Nephron progenitor cell (in vitro differentiated cells): ENCODE measurements at regions not wholly inside any gene's neighbourhood (a gene's known extent, or its start where the extent isn't known, plus 50 kb on each side); places are given as distances from the start of the nearest gene placed in this dataset.

Experiments used
- DNase-seq: peaks from one replicate; pipeline ENCODE4 v3.0.0; 2021
- H3K27ac Mint-ChIP-seq: 2 replicates; pipeline ENCODE4 v1.8.0; 2021; ENCODE audit warnings: mild to moderate bottlenecking, moderate library complexity, mixed read lengths
- H3K27me3 Mint-ChIP-seq: 2 replicates; pipeline ENCODE4 v1.8.0; 2021; ENCODE audit warnings: mild to moderate bottlenecking, low read depth, mixed read lengths; ENCODE audit not compliant: poor library complexity
- H3K36me3 Mint-ChIP-seq: 2 replicates; pipeline ENCODE4 v1.8.0; 2021; ENCODE audit warnings: low read depth, mixed read lengths
- H3K4me1 Mint-ChIP-seq: 2 replicates; pipeline ENCODE4 v1.8.0; 2021; ENCODE audit warnings: mixed read lengths
- H3K4me3 Mint-ChIP-seq: 2 replicates; pipeline ENCODE4 v1.8.0; 2021; ENCODE audit warnings: mild to moderate bottlenecking, moderate library complexity, mixed read lengths
- H3K9me3 Mint-ChIP-seq: 2 replicates; pipeline ENCODE4 v1.8.0; 2021; ENCODE audit warnings: mild to moderate bottlenecking, moderate library complexity, mixed read lengths
- CTCF ChIP-seq: fragments of 200-600 bp; sonication (generic); IDR thresholded peaks from 2 replicates; pipeline ENCODE4 v1.5.0; 2021; ENCODE audit warnings: antibody characterized with exemption

- Mint-ChIP-seq H3K27me3 (peaks cover 4% of the 10 kb centered on the region), H3K36me3 (no peaks in the 10 kb centered on the region), H3K4me1 (peaks cover 5% of the 10 kb centered on the region), H3K9me3 (no peaks in the 10 kb centered on the region), H3K4me3 (no peak overlapping the region), H3K27ac (no peak overlapping the region)
- DNase-seq, result no peak
- no peak for TF ChIP-seq CTCF
Observed at GRCh38 chr2:158021226-158021625, 80.5 kb upstream of the UPP2 start.

GRCh38 chr2:158015428-158016076 is 86.1 kb upstream of the UPP2 start:
- no peak for TF ChIP-seq CTCF
- DNase-seq, result no peak
- Mint-ChIP-seq H3K27ac (no peak overlapping the region), H3K36me3 (no peaks in the 10 kb centered on the region), H3K4me3 (no peak overlapping the region), H3K27me3 (peaks cover 4% of the 10 kb centered on the region), H3K9me3 (no peaks in the 10 kb centered on the region), H3K4me1 (peaks cover 17% of the 10 kb centered on the region)

- Mint-ChIP-seq H3K9me3 (peaks cover 4% of the 10 kb centered on the region), H3K4me1 (peaks cover 17% of the 10 kb centered on the region), H3K36me3 (no peaks in the 10 kb centered on the region), H3K27me3 (peaks cover 4% of the 10 kb centered on the region), H3K4me3 (no peak overlapping the region), H3K27ac (peak overlapping the region; percentile 44)
- TF ChIP-seq CTCF, result no peak
- DNase-seq, result no peak
Observed at GRCh38 chr2:158013891-158014290, 87.8 kb upstream of the UPP2 start.

GRCh38 chr2:158011055-158011771 is 90.5 kb upstream of the UPP2 start:
- no peaks in the 10 kb centered on the region for H3K36me3 Mint-ChIP-seq
- H3K4me3 Mint-ChIP-seq, result no peak overlapping the region
- peaks cover 4% of the 10 kb centered on the region for H3K9me3 Mint-ChIP-seq
- H3K4me1 Mint-ChIP-seq, result peaks cover 28% of the 10 kb centered on the region
- DNase-seq, result no peak
- no peak for TF ChIP-seq CTCF
- no peaks in the 10 kb centered on the region for H3K27me3 Mint-ChIP-seq
- H3K27ac Mint-ChIP-seq, result no peak overlapping the region

GRCh38 chr2:158009399-158009798 is 92.3 kb upstream of the UPP2 start:
- peak overlapping the region; percentile 39 for H3K27ac Mint-ChIP-seq
- no peaks in the 10 kb centered on the region for H3K27me3 Mint-ChIP-seq
- no peak for TF ChIP-seq CTCF
- no peaks in the 10 kb centered on the region for H3K36me3 Mint-ChIP-seq
- no peak for DNase-seq
- no peak overlapping the region for H3K4me3 Mint-ChIP-seq
- peaks cover 4% of the 10 kb centered on the region for H3K9me3 Mint-ChIP-seq
- peaks cover 36% of the 10 kb centered on the region for H3K4me1 Mint-ChIP-seq
